Keratinocyte (primary cell): ENCODE measurements at regions not wholly inside any gene's neighbourhood (a gene's known extent, or its start where the extent isn't known, plus 50 kb on each side); places are given as distances from the start of the nearest gene placed in this dataset.

ENCODE experiments used
- DNase-seq: peaks from one replicate; pipeline ENCODE4 v3.0.0-alpha.2; 2011; ENCODE audit warnings: low read depth, missing footprints, low spot score
- FAIRE-seq: peaks from 2 replicates; lab custom pipeline; 2011; peaks lifted over from hg19 to GRCh38; lab: Jason Lieb, UNC
- H2AFZ ChIP-seq: 2 replicates; pipeline ENCODE4 v1.6.0; 2012; ENCODE audit warnings: low read length, control low read depth, inconsistent platforms; ENCODE audit not compliant: control insufficient read depth
- H3K27ac ChIP-seq: 2 replicates; pipeline ENCODE4 v1.5.1; 2011; ENCODE audit warnings: low read length; ENCODE audit not compliant: control insufficient read depth, insufficient read depth
- H3K27me3 ChIP-seq: 3 replicates; pipeline ENCODE4 v1.6.0; 2011; ENCODE audit warnings: low read length; ENCODE audit not compliant: control insufficient read depth, insufficient read depth; ENCODE audit errors: extremely low read depth
- H3K36me3 ChIP-seq, 2 experiments: 2 replicates in 1 of 2; 3 replicates in 1 of 2; pipeline ENCODE4 v1.5.1; 2011; ENCODE audit warnings: low read length in 2 of 2, mild to moderate bottlenecking in 1 of 2; ENCODE audit not compliant: control insufficient read depth in 2 of 2, insufficient read depth in 2 of 2; ENCODE audit errors: extremely low read depth in 1 of 2
- H3K4me1 ChIP-seq: 3 replicates; pipeline ENCODE4 v1.5.1; 2011; ENCODE audit warnings: low read length; ENCODE audit not compliant: control insufficient read depth, insufficient read depth; ENCODE audit errors: extremely low read depth
- H3K4me2 ChIP-seq: 3 replicates; pipeline ENCODE4 v1.6.0; 2011; ENCODE audit warnings: low read depth, low read length; ENCODE audit not compliant: control insufficient read depth, insufficient read depth; ENCODE audit errors: extremely low read depth
- H3K4me3 ChIP-seq, 3 experiments: fragments of 200-600 bp in 1 of 3; sonication (generic) in 1 of 3; 2 replicates in 2 of 3; 3 replicates in 1 of 3; pipeline ENCODE4 v1.5.1; 2011 to 2016; ENCODE audit warnings: low read length in 3 of 3, mild to moderate bottlenecking in 3 of 3, control low read depth in 2 of 3, inconsistent platforms in 1 of 3, low read depth in 1 of 3, mixed read lengths in 1 of 3, mixed run types in 1 of 3, moderate library complexity in 1 of 3; ENCODE audit not compliant: control insufficient read depth in 2 of 3, insufficient read depth in 2 of 3; ENCODE audit errors: extremely low read depth in 1 of 3
- H3K79me2 ChIP-seq: 2 replicates; pipeline ENCODE4 v1.6.0; 2012; ENCODE audit warnings: low read length; ENCODE audit not compliant: control insufficient read depth, insufficient read depth
- H3K9ac ChIP-seq: 3 replicates; pipeline ENCODE4 v1.6.0; 2011; ENCODE audit warnings: low read length; ENCODE audit not compliant: control insufficient read depth, insufficient read depth; ENCODE audit errors: extremely low read depth
- H3K9me1 ChIP-seq: 3 replicates; pipeline ENCODE4 v1.6.0; 2011; ENCODE audit warnings: low read length; ENCODE audit not compliant: control insufficient read depth, insufficient read depth; ENCODE audit errors: extremely low read depth
- H3K9me3 ChIP-seq: 2 replicates; pipeline ENCODE4 v1.5.1; 2012; ENCODE audit warnings: low read depth, low read length; ENCODE audit not compliant: control insufficient read depth
- H4K20me1 ChIP-seq: 3 replicates; pipeline ENCODE4 v1.6.0; 2011; ENCODE audit warnings: low read length; ENCODE audit not compliant: control insufficient read depth, insufficient read depth; ENCODE audit errors: extremely low read depth
- CTCF ChIP-seq, 3 experiments: IDR thresholded peaks in 1 of 3; conservative IDR thresholded peaks in 1 of 3; optimal IDR thresholded peaks in 1 of 3; 2 replicates in 2 of 3; 3 replicates in 1 of 3; pipeline versions ENCODE3 to v1.5.1; 2011; ENCODE audit warnings: low read length in 3 of 3, mild to moderate bottlenecking in 3 of 3, moderate library complexity in 2 of 3, control low read depth in 1 of 3, inconsistent platforms in 1 of 3; ENCODE audit not compliant: insufficient read depth in 2 of 3; ENCODE audit errors: extremely low read depth in 1 of 3
- EZH2 ChIP-seq: IDR thresholded peaks from one replicate; pipeline ENCODE4 v1.6.1; 2012; ENCODE audit warnings: inconsistent platforms, mild to moderate bottlenecking, low read length, moderate library complexity
- dilution Hi-C: fragments of 300-500 bp; cut with MboI; formaldehyde crosslinking; loops from one replicate; pipeline ENCODE4 v1.7.0; 2020; ENCODE audit warnings: low sequenced_read_pairs; ENCODE audit not compliant: extremely low pct_ligation_motif_present

GRCh38 chr3:64464955-64465354 is 222.8 kb downstream of the ADAMTS9 start:
- Histone ChIP-seq H3K36me3 (no peaks in the 10 kb centered on the region), H2AFZ (no peak overlapping the region), H3K27ac (no peak overlapping the region), H3K4me3 (no peak overlapping the region), H3K79me2 (no peaks in the 10 kb centered on the region), H3K4me1 (no peaks in the 10 kb centered on the region), H3K9me3 (no peaks in the 10 kb centered on the region), H3K9ac (no peak overlapping the region), H3K4me2 (no peak overlapping the region), H4K20me1 (no peaks in the 10 kb centered on the region), H3K9me1 (no peaks in the 10 kb centered on the region), H3K27me3 (no peaks in the 10 kb centered on the region)
- dilution Hi-C loops: no loop called here
- no peak for FAIRE-seq
- no peak for DNase-seq
- TF ChIP-seq EZH2 (no peak), CTCF (optimal IDR thresholded peaks at IDR 0.05 in 1 of 3, IDR thresholded peaks at IDR 0.05 in 1 of 3, conservative IDR thresholded peaks at IDR 0.05 in 1 of 3; ENCODE audit: extremely low read depth in 1 of 3, insufficient read depth in 2 of 3, low read length in 3 of 3) (no peak)

- Histone ChIP-seq H3K36me3 (no peaks in the 10 kb centered on the region), H3K9ac (no peak overlapping the region), H3K4me3 (no peak overlapping the region), H3K27ac (no peak overlapping the region), H3K27me3 (no peaks in the 10 kb centered on the region), H3K79me2 (no peaks in the 10 kb centered on the region), H3K9me1 (no peaks in the 10 kb centered on the region), H3K4me1 (no peaks in the 10 kb centered on the region), H3K9me3 (no peaks in the 10 kb centered on the region), H3K4me2 (no peak overlapping the region), H4K20me1 (no peaks in the 10 kb centered on the region), H2AFZ (no peak overlapping the region)
- no peak for TF ChIP-seq CTCF (optimal IDR thresholded peaks at IDR 0.05 in 1 of 3, IDR thresholded peaks at IDR 0.05 in 1 of 3, conservative IDR thresholded peaks at IDR 0.05 in 1 of 3; ENCODE audit: extremely low read depth in 1 of 3, insufficient read depth in 2 of 3, low read length in 3 of 3)
- no peak for TF ChIP-seq EZH2
- dilution Hi-C loops: no loop called here
- FAIRE-seq (no peak), DNase-seq (no peak)
Observed at GRCh38 chr3:64463981-64464380, 223.8 kb downstream of the ADAMTS9 start.
